PC-3 (cell line): ENCODE measurements at regions not wholly inside any gene's neighbourhood (a gene's known extent, or its start where the extent isn't known, plus 50 kb on each side); places are given as distances from the start of the nearest gene placed in this dataset.

Experiments
- ATAC-seq: fragments of 200-7000 bp; cut with Tn5 transposase; 2 replicates; pipeline ENCODE4 v1.9.1; 2020; ENCODE audit warnings: mild to moderate bottlenecking, moderate library complexity
- BruUV-seq: library from RNA; stranded (reverse); fragments of 400-500 nt; replicated peaks from 2 replicates; lab custom pipeline; 2021; lab: Mats Ljungman, UMichigan
- CTCF ChIA-PET: fragments of 300-600 bp; sonication (Branson Sonifier 250); formaldehyde crosslinking; loops from one replicate; lab custom pipeline; 2022; ENCODE audit warnings: antibody characterized with exemption; lab: Charles Lee
- POLR2A ChIA-PET: fragments of 300-600 bp; sonication (Branson Sonifier 250); formaldehyde crosslinking; loops from one replicate; lab custom pipeline; 2022; ENCODE audit warnings: antibody characterized with exemption; ENCODE audit not compliant: unreplicated experiment; lab: Charles Lee
- DNase-seq: peaks from one replicate; pipeline ENCODE4 v3.0.0-alpha.2; 2015
- H2AFZ ChIP-seq: fragments of 300-600 bp; sonication (generic); 2 replicates; pipeline ENCODE4 v1.6.0; 2016; ENCODE audit warnings: antibody characterized with exemption, low read length
- H3F3A ChIP-seq: fragments of 300-600 bp; sonication (generic); one replicate; pipeline ENCODE4 v1.6.0; 2017; ENCODE audit warnings: antibody characterized with exemption, low read length, control low read depth, mild to moderate bottlenecking; ENCODE audit not compliant: unreplicated experiment
- H3K27ac ChIP-seq: fragments of 300-600 bp; sonication (generic); 2 replicates; pipeline ENCODE4 v1.5.1; 2016; ENCODE audit warnings: mild to moderate bottlenecking, low read length
- H3K27me3 ChIP-seq: fragments of 300-600 bp; sonication (generic); 2 replicates; pipeline ENCODE4 v1.6.1; 2016; ENCODE audit warnings: low read length, mixed read lengths
- H3K36me3 ChIP-seq: fragments of 300-600 bp; sonication (generic); 2 replicates; pipeline ENCODE4 v1.6.1; 2016; ENCODE audit warnings: low read depth, mixed run types, low read length, mixed read lengths
- H3K4me1 ChIP-seq: fragments of 300-600 bp; sonication (generic); 2 replicates; pipeline ENCODE4 v1.5.1; 2016; ENCODE audit warnings: low read length; ENCODE audit not compliant: insufficient read depth
- H3K4me2 ChIP-seq: fragments of 300-600 bp; sonication (generic); 2 replicates; pipeline ENCODE4 v1.6.0; 2016; ENCODE audit warnings: low read length
- H3K4me3 ChIP-seq: fragments of 300-600 bp; sonication (generic); 2 replicates; pipeline ENCODE4 v1.5.1; 2016; ENCODE audit warnings: mild to moderate bottlenecking, low read length, mixed read lengths
- H3K79me2 ChIP-seq: fragments of 300-600 bp; sonication (generic); 2 replicates; pipeline ENCODE4 v1.6.1; 2017; ENCODE audit warnings: low read length, mixed read lengths
- H3K9ac ChIP-seq: fragments of 300-600 bp; sonication (generic); 2 replicates; pipeline ENCODE4 v1.6.0; 2016; ENCODE audit warnings: mild to moderate bottlenecking, low read length
- H3K9me2 ChIP-seq: fragments of 300-600 bp; sonication (generic); replicated peaks from 2 replicates; pipeline ENCODE4 v1.6.1; 2016; ENCODE audit warnings: mixed run types, low read length, mixed read lengths
- H3K9me3 ChIP-seq: fragments of 300-600 bp; sonication (generic); 2 replicates; pipeline ENCODE4 v1.6.1; 2016; ENCODE audit warnings: low read length, mixed read lengths
- H4K20me1 ChIP-seq: fragments of 300-600 bp; sonication (generic); 2 replicates; pipeline ENCODE4 v1.6.1; 2016; ENCODE audit warnings: low read length, mixed read lengths
- CTCF ChIP-seq: fragments of 300-600 bp; sonication (generic); conservative IDR thresholded peaks from 2 replicates; pipeline ENCODE4 v1.5.1; 2017; ENCODE audit warnings: antibody characterized with exemption, low read depth, mild to moderate bottlenecking, low read length
- EZH2 ChIP-seq: fragments of 300-600 bp; sonication (generic); IDR thresholded peaks from one replicate; pipeline ENCODE4 v1.6.1; 2017; ENCODE audit warnings: antibody characterized with exemption, mild to moderate bottlenecking, low read length; ENCODE audit not compliant: unreplicated experiment
- EZH2phosphoT487 ChIP-seq: fragments of 300-600 bp; sonication (generic); IDR thresholded peaks from 2 replicates; pipeline ENCODE4 v1.6.1; 2018; ENCODE audit warnings: mild to moderate bottlenecking, antibody characterized with exemption, low read length, borderline replicate concordance
- intact Hi-C: fragments of 100-400 bp; cut with micrococcal nuclease; formaldehyde crosslinking; loops from 2 replicates; pipeline ENCODE4 v1.9.0; 2023

- Histone ChIP-seq H3K9me3 (no peaks in the 10 kb centered on the region), H4K20me1 (no peaks in the 10 kb centered on the region), H3K27ac (no peak overlapping the region), H3K4me3 (no peak overlapping the region), H3K9me2 (no peaks in the 10 kb centered on the region), H3K4me1 (peaks cover 30% of the 10 kb centered on the region), H3K9ac (no peak overlapping the region), H3K79me2 (no peaks in the 10 kb centered on the region), H3F3A (no peaks in the 10 kb centered on the region), H3K4me2 (no peak overlapping the region), H3K36me3 (no peaks in the 10 kb centered on the region), H2AFZ (no peak overlapping the region), H3K27me3 (no peaks in the 10 kb centered on the region)
- POLR2A ChIA-PET: no interaction called here
- TF ChIP-seq CTCF (no peak), EZH2 (no peak), EZH2phosphoT487 (no peak)
- ATAC-seq (no peak), DNase-seq (no peak)
- intact Hi-C loops: no loop called here
- BruUV-seq: no TSS peak
- CTCF ChIA-PET: no interaction called here
These were observed 164.2 kb downstream of the DLEU7 start for GRCh38 chr13:50679321-50679720.

DNA sequence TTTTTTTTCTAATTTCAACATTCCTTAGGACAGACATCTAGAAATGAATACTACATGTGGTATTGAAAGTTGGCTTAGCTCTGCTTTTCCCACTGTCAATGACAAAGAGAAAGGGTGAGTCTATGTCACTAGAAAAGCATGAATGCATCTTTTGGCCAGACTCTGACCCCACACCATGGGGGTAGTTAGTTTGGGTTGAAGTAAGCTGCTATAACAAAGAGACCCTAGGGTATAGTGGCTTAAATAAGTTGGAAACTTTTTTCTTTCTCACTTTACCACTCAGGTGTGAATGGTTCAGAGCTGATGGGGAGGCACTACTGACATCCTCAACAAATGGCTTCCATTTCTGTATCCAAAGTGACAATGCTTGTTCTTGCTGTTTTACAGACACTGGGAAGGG is 161.5 kb downstream of the DLEU7 start:
- intact Hi-C loops: no loop called here
- H3K4me3 ChIP-seq: no peak overlapping the region
- no peak overlapping the region for H2AFZ ChIP-seq
- no peak overlapping the region for H3K27ac ChIP-seq
- no peaks in the 10 kb centered on the region for H3K27me3 ChIP-seq
- no peak for ATAC-seq
- H3K4me1 ChIP-seq: peaks cover 23% of the 10 kb centered on the region
- TF ChIP-seq EZH2phosphoT487: no peak
- no peak for TF ChIP-seq CTCF
- no peak for TF ChIP-seq EZH2
- ChIA-PET POLR2A (no interaction called here), CTCF (no interaction called here)
- H3K79me2 ChIP-seq: no peaks in the 10 kb centered on the region
- no peaks in the 10 kb centered on the region for H3F3A ChIP-seq
- H3K9me3 ChIP-seq: no peaks in the 10 kb centered on the region
- no TSS peak for BruUV-seq
- no peak for DNase-seq
- no peaks in the 10 kb centered on the region for H3K36me3 ChIP-seq
- H4K20me1 ChIP-seq: no peaks in the 10 kb centered on the region
- no peak overlapping the region for H3K4me2 ChIP-seq
- H3K9ac ChIP-seq: no peak overlapping the region
- H3K9me2 ChIP-seq: no peaks in the 10 kb centered on the region

- H3K27ac ChIP-seq: no peak overlapping the region
- H3K4me2 ChIP-seq: no peak overlapping the region
- ATAC-seq (no peak), DNase-seq (no peak)
- H3F3A ChIP-seq: no peaks in the 10 kb centered on the region
- ChIA-PET POLR2A (no interaction called here), CTCF (no interaction called here)
- BruUV-seq: no TSS peak
- H3K9me2 ChIP-seq: no peaks in the 10 kb centered on the region
- H3K4me1 ChIP-seq: peaks cover 13% of the 10 kb centered on the region; the same call in 1 of the 2 replicates
- H3K9me3 ChIP-seq: no peaks in the 10 kb centered on the region
- H3K36me3 ChIP-seq: no peaks in the 10 kb centered on the region
- H3K27me3 ChIP-seq: no peaks in the 10 kb centered on the region
- intact Hi-C loops: no loop called here
- no peak overlapping the region for H3K4me3 ChIP-seq
- H2AFZ ChIP-seq: no peak overlapping the region
- no peak for TF ChIP-seq EZH2
- TF ChIP-seq EZH2phosphoT487: no peak
- no peak for TF ChIP-seq CTCF
- H4K20me1 ChIP-seq: no peaks in the 10 kb centered on the region
- H3K9ac ChIP-seq: no peak overlapping the region
- H3K79me2 ChIP-seq: no peaks in the 10 kb centered on the region
These were observed 160.5 kb downstream of the DLEU7 start for GRCh38 chr13:50682966-50683365.
